NCI-H1092 (cell line): ENCODE measurements at regions not wholly inside any gene's neighbourhood (a gene's known extent, or its start where the extent isn't known, plus 50 kb on each side); places are given as distances from the start of the nearest gene placed in this dataset.

Source experiments
- DNase-seq: peaks from one replicate; lab custom pipeline; 2025; lab: John Stamatoyannopoulos, UW

- DNase-seq: no peak
Measured at GRCh38 chr20:54362283-54362682, 113.1 kb upstream of the DOK5 start.

GRCh38 chr20:54364365-54364764 is 111.0 kb upstream of the DOK5 start:
- no peak for DNase-seq

GRCh38 chr20:54364919-54365318 is 110.5 kb upstream of the DOK5 start:
- no peak for DNase-seq

GRCh38 chr20:54366669-54367344 is 108.6 kb upstream of the DOK5 start:
- DNase-seq: no peak

GRCh38 chr20:54368570-54368969 is 106.8 kb upstream of the DOK5 start:
- DNase-seq: no peak

- DNase-seq: no peak
Measured at GRCh38 chr20:54372313-54372712, 103.1 kb upstream of the DOK5 start.

- DNase-seq: no peak
Measured at GRCh38 chr20:54377992-54378773, 97.2 kb upstream of the DOK5 start.

GRCh38 chr20:54379893-54380584 is 95.4 kb upstream of the DOK5 start:
- DNase-seq: no peak

- no peak for DNase-seq
Measured at GRCh38 chr20:54382419-54382818, 93.0 kb upstream of the DOK5 start.

- no peak for DNase-seq
Measured at GRCh38 chr20:54385746-54386145, 89.6 kb upstream of the DOK5 start.

GRCh38 chr20:54389596-54390280 is 85.7 kb upstream of the DOK5 start:
- no peak for DNase-seq

- DNase-seq: no peak
Measured at GRCh38 chr20:54397292-54398140, 77.9 kb upstream of the DOK5 start.

- DNase-seq: no peak
Measured at GRCh38 chr20:54398814-54399213, 76.6 kb upstream of the DOK5 start.

- DNase-seq: no peak
Measured at GRCh38 chr20:54405540-54405939, 69.9 kb upstream of the DOK5 start.

- DNase-seq: no peak
Measured at GRCh38 chr20:54407459-54407858, 67.9 kb upstream of the DOK5 start.

GRCh38 chr20:54415967-54416366 is 59.4 kb upstream of the DOK5 start:
- no peak for DNase-seq

GRCh38 chr20:54416770-54417169 is 58.6 kb upstream of the DOK5 start:
- no peak for DNase-seq

GRCh38 chr20:54419531-54419930 is 55.9 kb upstream of the DOK5 start:
- no peak for DNase-seq
